Testis (tissue), 2 donors: ENCODE measurements at regions not wholly inside any gene's neighbourhood (a gene's known extent, or its start where the extent isn't known, plus 50 kb on each side); places are given as distances from the start of the nearest gene placed in this dataset.

Source experiments
- DNase-seq: peaks from one replicate; pipeline ENCODE4 v3.0.0-alpha.2; 2019
- H3K27ac ChIP-seq, 2 donors: fragments of 200-600 bp; sonication (generic); one replicate each; pipeline ENCODE4 v1.5.1; 2019
- H3K27me3 ChIP-seq: fragments of 200-600 bp; sonication (generic); one replicate; pipeline ENCODE4 v1.5.1; 2019
- H3K36me3 ChIP-seq: fragments of 200-600 bp; sonication (generic); one replicate; pipeline ENCODE4 v1.5.1; 2017; ENCODE audit warnings: low read depth; ENCODE audit errors: missing control alignments
- H3K4me1 ChIP-seq: fragments of 200-600 bp; sonication (generic); one replicate; pipeline ENCODE4 v1.5.1; 2019
- H3K4me3 ChIP-seq, 2 donors: fragments of 200-600 bp; sonication (generic); one replicate each; pipeline ENCODE4 v1.5.1; 2017 to 2019
- H3K9me3 ChIP-seq: fragments of 200-600 bp; sonication (generic); one replicate; pipeline ENCODE4 v1.5.1; 2017
- CTCF ChIP-seq, 3 experiments: fragments of 450-650 bp in 2 of 3; fragments of 200-600 bp in 1 of 3; sonication (generic) in 1 of 3; IDR thresholded peaks; one replicate each; pipeline ENCODE4 v1.5.1; 2016 to 2019; ENCODE audit warnings: antibody characterized with exemption in 3 of 3, mild to moderate bottlenecking in 2 of 3, moderate library complexity in 1 of 3
- POLR2A ChIP-seq: fragments of 450-650 bp; IDR thresholded peaks from one replicate; pipeline ENCODE4 v1.6.1; 2017; ENCODE audit warnings: antibody characterized with exemption, mild to moderate bottlenecking, moderate library complexity
- WGBS, 2 donors: methylation state at CpG; one replicate each; pipeline ENCODE4 v1.1.5; 2018; 5-methylcytosine and 5-hydroxymethylcytosine counted together
- intact Hi-C: fragments of 100-400 bp; cut with DNase I; formaldehyde crosslinking; loops from one replicate; pipeline ENCODE4 v1.15.1; 2023; ENCODE audit warnings: low total_unique reads

GRCh38 chr12:125399489-125399888 lies 334.3 kb downstream of the AACS start:
- H3K36me3 ChIP-seq = no peaks in the 10 kb centered on the region
- H3K4me3 ChIP-seq = no peak overlapping the region
- WGBS, 2 donors = 86 to 92% methylated on average over 3 of the region's 3 CpGs
- no peak for DNase-seq
- H3K4me1 ChIP-seq = no peaks in the 10 kb centered on the region
- H3K9me3 ChIP-seq = no peaks in the 10 kb centered on the region
- TF ChIP-seq POLR2A (no peak), CTCF (IDR thresholded peaks at IDR 0.05) (no peak)
- no peak overlapping the region for H3K27ac ChIP-seq
- intact Hi-C loops = no loop called here
- no peaks in the 10 kb centered on the region for H3K27me3 ChIP-seq

GRCh38 chr12:125402874-125403789 lies 337.9 kb downstream of the AACS start:
- TF ChIP-seq CTCF (IDR thresholded peaks at IDR 0.05) (peak; percentile 45 to 61 (median 46)), POLR2A (no peak)
- DNase-seq = peak; percentile 30
- Histone ChIP-seq H3K4me3 (no peak overlapping the region), H3K27me3 (no peaks in the 10 kb centered on the region), H3K9me3 (no peaks in the 10 kb centered on the region), H3K27ac (no peak overlapping the region), H3K36me3 (no peaks in the 10 kb centered on the region), H3K4me1 (no peaks in the 10 kb centered on the region)
- 28 to 35% methylated on average over 3 of the region's 3 CpGs for WGBS, 2 donors
- intact Hi-C loops = no loop called here

DNA sequence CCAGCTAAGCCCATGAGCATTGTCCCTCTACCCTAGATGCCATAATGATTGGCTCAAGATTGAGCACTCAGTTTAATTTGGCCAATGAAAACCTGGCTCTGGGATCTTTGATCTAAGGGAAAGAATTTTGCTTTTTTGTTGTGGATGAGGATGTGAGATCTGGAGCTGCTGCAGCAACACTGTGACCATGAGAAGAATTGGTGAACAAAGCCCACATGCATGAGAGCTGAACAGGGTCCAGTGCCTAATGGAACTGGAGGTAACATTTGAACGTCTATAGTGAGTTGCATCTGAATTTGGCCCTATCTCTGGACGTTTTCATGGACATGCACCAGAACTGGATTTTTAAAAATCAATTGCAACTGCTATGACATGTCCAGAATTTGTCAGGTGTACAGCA lies 338.6 kb downstream of the AACS start:
- H3K4me1 ChIP-seq = no peaks in the 10 kb centered on the region
- no peak for DNase-seq
- H3K36me3 ChIP-seq = no peaks in the 10 kb centered on the region
- no peak overlapping the region for H3K27ac ChIP-seq
- TF ChIP-seq CTCF (IDR thresholded peaks at IDR 0.05) (no peak), POLR2A (no peak)
- intact Hi-C loops = no loop called here
- no peak overlapping the region for H3K4me3 ChIP-seq
- 86 to 89% methylated on average over 2 of the region's 2 CpGs for WGBS, 2 donors
- H3K27me3 ChIP-seq = no peaks in the 10 kb centered on the region
- H3K9me3 ChIP-seq = no peaks in the 10 kb centered on the region

- Histone ChIP-seq H3K27me3 (no peaks in the 10 kb centered on the region), H3K4me3 (no peak overlapping the region), H3K36me3 (no peaks in the 10 kb centered on the region), H3K9me3 (no peaks in the 10 kb centered on the region), H3K27ac (no peak overlapping the region), H3K4me1 (no peaks in the 10 kb centered on the region)
- no peak for TF ChIP-seq POLR2A
- no peak for TF ChIP-seq CTCF (IDR thresholded peaks at IDR 0.05)
- DNase-seq = no peak
- WGBS, 2 donors = 74 to 86% methylated on average over 5 of the region's 5 CpGs
- intact Hi-C loops = no loop called here
Observed at GRCh38 chr12:125406131-125406530, 340.9 kb downstream of the AACS start.

- no peaks in the 10 kb centered on the region for H3K36me3 ChIP-seq
- TF ChIP-seq POLR2A = no peak
- no peak for TF ChIP-seq CTCF (IDR thresholded peaks at IDR 0.05)
- no peaks in the 10 kb centered on the region for H3K27me3 ChIP-seq
- no peak overlapping the region for H3K27ac ChIP-seq
- no peaks in the 10 kb centered on the region for H3K4me1 ChIP-seq
- intact Hi-C loops = no loop called here
- no peaks in the 10 kb centered on the region for H3K9me3 ChIP-seq
- H3K4me3 ChIP-seq = no peak overlapping the region
- no peak for DNase-seq
- WGBS, 2 donors = 77 to 94% methylated on average over 3 of the region's 3 CpGs
Observed at GRCh38 chr12:125408718-125409117, 343.5 kb downstream of the AACS start.
